COR-L47 (cell line): ENCODE measurements at regions not wholly inside any gene's neighbourhood (a gene's known extent, or its start where the extent isn't known, plus 50 kb on each side); places are given as distances from the start of the nearest gene placed in this dataset.
A peak's percentile ranks its signal among the peaks of the same experiment; 100 is the strongest.
"Not testable (repeated sequence)": the region's sequence is repeated elsewhere in the genome, so short reads cannot be mapped to it uniquely, and the experiment has no call there.

Experiments used
- DNase-seq: peaks from one replicate; lab custom pipeline; 2025; lab: John Stamatoyannopoulos, UW

- DNase-seq: no peak
Observed at GRCh38 chr21:27769763-27770162, 802.9 kb upstream of the ADAMTS5 start.

DNA sequence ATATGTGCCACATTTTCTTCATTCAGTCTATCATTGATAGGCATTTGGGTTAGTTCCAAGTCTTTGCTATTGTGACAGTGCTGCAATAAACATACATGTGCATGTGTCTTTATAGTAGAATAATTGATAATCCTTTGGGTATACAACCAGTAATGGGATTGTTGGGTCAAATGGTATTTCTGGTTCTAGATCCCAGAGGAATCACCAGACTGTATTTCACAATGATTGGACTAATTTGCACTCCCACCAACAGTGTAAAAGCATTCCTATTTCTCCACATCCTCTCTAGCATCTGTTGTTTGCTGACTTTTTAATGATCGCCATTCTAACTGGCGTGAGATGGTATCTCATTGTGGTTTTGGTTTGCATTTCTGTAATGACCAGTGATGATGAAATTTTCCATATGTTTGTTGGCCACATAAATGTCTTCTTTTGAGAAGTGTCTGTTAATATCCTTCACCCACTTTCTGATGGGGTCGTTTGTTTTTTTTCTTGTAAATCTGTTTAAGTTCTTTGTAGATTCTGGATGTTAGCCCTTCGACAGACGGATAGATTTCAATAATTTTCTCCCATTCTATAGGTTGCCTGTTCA lies 801.3 kb upstream of the ADAMTS5 start:
- not testable (repeated sequence) for DNase-seq

- DNase-seq: no peak
Observed at GRCh38 chr21:27764056-27764455, 797.2 kb upstream of the ADAMTS5 start.

DNA sequence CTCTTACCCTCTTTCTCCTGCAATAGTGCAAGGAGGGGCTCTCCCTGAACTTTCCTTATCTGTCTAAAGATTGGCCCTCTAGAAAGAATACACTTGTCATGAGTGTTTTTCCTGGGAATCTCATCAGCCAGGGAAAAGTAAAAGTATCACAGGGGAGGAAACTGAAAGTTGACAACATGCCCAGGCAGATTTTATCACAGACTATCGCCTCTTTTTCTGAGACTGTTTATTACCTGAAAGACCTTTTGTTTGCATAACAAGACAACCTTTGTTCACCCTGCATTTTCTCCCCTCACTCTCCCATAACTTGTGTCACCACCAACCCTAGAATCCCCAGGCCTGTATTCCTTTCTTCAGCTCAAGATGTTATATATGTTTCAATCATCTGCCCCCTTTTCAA lies 794.7 kb upstream of the ADAMTS5 start:
- DNase-seq: no peak

GRCh38 chr21:27759820-27760219 lies 792.9 kb upstream of the ADAMTS5 start:
- no peak for DNase-seq

DNA sequence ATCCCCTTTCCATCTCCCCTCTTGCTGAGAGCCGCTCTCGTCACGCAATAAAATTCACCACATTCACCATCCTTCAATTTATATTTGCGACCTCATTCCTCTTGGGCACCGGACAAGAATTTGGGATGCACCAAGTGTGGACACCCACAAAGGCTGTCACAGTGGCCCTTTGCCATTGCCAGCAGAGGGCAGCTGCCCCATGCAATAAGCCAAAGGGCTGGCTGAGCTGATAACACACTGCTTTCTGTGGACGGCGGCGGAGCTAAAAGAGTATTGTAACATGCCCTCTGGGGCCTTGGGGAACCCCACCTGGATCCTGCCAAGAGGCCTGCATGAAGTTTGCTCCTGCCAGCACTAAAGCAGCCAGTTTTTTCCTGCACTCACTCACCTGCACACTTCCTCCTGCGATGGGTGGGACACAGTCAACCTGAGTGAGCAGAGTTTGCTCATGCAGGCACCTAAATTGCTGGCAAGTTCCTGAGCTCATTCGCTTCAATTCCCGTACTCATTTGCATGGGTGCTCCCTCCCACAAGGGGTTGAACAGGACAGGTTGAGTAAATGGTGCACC lies 792.3 kb upstream of the ADAMTS5 start:
- no peak for DNase-seq

GRCh38 chr21:27756191-27756590 lies 789.3 kb upstream of the ADAMTS5 start:
- no peak for DNase-seq

- DNase-seq: no peak
Observed at GRCh38 chr21:27743971-27744564, 777.2 kb upstream of the ADAMTS5 start.

DNA sequence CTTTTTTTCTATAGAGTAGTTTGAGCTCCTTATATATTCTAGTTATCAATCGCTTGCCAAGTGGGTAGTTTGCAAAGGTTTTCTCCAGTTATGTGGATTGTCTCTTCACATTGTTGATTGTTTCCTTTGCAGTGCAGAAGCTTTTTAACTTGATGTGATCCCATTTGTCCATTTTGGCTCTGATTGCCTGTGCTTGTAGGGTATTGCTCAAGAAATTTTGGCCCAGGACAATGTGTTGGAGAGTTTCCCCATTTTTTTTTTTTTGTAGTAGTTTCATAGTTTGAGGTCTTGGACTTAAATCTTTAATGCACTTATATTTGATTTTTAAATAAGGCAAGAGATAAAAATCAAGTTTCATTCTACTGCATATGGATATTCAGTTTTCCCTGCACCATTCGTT lies 774.8 kb upstream of the ADAMTS5 start:
- no peak for DNase-seq

DNA sequence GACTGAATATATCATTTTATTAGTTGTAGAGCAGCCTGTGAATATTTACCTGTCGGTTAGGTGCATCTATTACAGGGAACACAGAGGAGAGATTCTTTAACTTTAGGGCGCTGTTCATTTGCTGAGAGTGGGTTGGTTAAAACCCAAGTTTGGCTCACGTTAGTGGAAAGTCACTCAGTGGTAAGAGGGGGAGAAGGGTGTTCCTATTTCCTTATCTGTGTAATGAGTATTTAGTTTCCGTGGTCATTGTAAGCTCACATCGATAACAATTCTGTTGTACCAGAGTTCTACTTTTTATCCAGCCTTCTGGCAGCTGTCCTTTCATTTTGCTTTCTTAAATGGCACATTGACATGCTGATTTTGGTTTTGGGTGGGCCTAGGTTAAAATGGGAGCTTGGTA lies 773.2 kb upstream of the ADAMTS5 start:
- DNase-seq: no peak

DNA sequence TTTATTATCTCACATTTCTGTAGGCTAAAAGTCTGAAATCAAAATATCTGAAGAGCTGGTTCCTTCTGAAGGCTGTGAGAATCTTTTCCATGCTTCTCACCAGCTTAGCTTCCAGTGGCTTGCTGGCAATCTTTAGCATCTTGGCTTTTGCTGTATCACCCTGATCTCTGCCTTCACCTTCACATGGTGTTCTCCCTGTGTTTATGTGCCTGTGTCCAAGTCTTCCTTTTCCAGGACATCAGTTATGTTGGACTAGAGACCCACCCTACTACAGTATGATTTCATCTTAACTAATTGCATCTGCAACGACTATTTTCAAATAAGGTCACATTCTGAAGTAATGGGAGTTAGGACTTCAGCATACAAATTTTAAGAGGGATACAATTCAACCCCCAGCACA lies 772.3 kb upstream of the ADAMTS5 start:
- DNase-seq: no peak

- no peak for DNase-seq
Observed at GRCh38 chr21:27735699-27736098, 768.8 kb upstream of the ADAMTS5 start.

GRCh38 chr21:27734146-27734545 lies 767.3 kb upstream of the ADAMTS5 start:
- DNase-seq: no peak

DNA sequence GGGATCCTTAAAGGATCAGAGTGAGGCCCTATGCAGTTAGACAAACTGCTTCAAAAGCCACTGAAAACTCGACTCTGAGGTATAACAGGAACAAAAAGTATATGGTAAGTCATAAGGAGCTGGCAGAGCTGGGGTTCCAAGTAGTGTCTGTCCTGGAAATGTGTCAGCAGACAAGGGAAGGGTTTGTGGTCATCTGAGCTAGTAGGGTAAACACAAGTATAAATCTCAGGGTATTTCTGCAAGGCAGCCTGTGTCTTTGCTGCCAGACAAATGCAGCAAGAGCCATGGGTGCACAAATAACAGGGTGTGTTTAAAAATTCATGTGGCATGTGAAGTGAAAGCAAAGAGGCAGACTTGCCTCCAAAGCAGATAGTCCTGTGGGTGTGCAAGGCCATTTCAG lies 759.0 kb upstream of the ADAMTS5 start:
- DNase-seq: no peak

DNA sequence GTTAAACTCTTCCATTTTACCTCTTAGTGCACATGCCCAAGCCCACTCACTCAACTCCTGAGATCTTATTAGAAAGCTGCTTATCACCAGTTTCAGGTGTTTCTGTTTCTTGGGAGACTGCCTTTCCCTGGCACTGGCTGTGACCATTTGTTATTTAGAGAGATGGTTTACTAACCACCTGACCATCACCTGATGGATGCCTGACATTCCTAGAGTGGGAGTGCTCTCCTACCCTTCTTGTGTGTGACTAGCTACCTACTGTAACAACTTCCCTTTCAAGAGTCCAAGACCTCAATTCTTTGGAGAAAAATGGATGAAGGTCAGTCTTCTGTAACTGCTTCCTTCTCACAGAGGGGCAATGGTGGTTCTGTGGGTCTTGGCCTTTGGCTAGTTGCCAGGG lies 755.2 kb upstream of the ADAMTS5 start:
- DNase-seq: no peak

DNA sequence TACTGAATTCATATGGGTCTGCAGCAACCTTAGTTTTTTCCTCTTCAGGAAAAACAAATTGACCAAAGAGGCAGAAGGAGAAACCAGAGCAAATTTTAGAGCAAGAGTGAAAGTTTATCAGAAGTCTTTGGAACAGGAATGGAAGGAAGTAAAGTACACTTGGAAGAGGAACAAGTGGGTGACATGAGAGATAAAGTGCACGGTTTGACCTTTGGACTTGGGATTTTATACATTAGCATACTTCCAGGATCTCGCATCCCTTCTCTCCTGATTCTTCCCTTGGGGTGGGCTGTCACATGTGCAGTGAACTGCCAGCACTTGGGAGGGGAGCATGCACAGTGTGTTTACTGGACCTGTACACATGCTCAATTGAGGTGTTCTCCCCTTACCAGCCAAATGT lies 754.8 kb upstream of the ADAMTS5 start:
- DNase-seq: no peak

- DNase-seq: no peak
Observed at GRCh38 chr21:27719226-27719625, 752.3 kb upstream of the ADAMTS5 start.

DNA sequence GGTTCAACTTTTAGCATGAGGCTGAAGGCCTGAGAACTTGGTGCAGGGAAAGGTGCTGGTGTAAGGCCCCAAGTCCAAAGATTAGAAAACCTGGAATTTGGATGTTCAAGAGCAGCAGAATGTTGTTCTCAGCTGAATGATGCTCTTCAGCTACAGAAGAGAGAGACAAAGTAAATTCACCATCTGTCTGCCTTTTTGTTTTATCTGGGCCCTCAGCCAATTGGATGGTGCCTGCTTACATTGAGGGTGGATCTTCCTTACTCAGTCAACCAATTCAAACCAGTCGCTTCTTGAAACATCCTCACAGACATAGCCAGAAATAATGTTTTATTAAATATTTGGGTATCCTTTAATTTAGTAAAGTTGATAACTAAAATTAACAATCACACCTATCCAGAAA lies 748.2 kb upstream of the ADAMTS5 start:
- DNase-seq: no peak

DNA sequence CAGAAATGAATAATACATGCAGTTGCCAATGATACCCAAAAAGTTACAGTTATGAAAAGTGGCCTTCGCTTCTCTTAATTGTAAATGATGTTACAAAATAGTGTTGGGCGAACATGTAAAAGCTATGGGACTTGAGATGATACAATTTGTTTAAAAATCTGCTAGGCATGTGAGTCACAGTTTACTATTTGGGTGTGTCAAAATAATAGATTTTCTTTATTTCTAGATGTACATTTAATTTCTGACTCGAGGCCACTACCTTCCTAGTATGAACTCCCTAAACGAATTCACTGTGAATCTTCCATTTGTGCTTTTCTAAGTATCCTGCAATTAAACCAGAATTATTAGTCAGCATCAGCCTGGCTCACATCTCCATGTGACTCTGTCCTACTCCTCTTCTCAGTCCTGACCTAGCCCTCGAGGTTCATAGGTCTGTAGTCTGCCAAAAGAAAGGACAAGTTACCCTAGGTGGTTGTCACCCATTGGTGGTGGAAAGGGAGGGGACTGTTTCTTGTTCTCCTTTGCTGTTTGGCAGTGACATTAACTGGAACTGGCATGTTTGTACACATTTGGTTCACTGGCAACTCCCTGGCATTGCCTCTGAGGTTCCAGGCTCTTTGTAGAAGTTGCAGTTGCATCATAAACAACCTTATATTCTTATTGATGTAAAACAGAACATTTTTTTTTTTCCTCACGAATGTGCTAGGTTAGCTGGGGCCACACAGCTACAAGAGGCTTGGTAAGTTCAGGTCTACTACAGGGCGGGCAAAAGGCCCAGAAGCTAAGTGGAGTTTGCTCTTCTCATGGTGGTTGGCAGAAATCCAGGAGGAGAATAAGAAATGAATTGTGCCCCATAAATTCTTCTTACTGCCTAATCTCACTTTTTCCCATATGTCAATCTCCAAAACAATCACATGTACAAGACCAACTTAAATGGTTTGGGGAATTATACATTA lies 746.5 kb upstream of the ADAMTS5 start:
- no peak for DNase-seq

DNA sequence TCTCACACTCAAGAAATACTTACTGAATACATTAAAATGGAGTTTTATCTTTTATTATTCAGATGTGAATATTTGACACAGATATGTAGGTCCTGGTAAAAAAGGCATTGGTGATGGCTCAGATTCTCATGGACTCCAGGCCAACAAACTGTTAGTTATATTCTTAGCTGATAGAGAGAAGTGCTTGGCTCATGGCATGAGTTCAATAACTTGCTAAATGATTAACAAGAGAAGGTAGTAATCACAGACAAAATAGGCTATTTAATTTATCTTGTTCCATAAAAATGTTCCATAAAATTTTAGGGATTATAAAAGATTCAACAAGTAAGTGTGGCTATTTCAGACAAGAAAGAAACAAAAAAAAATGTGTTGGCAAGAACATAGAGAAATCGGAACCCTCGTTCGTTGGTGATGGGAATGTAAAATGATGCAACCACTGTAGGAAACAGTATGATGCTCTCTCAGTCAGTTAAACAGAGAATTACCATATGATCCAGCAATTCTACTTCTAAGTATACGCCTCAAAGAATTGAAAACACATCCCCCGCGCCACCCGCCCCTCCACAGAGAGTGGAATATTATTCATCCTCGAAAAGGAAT lies 737.8 kb upstream of the ADAMTS5 start:
- DNase-seq: no peak

DNA sequence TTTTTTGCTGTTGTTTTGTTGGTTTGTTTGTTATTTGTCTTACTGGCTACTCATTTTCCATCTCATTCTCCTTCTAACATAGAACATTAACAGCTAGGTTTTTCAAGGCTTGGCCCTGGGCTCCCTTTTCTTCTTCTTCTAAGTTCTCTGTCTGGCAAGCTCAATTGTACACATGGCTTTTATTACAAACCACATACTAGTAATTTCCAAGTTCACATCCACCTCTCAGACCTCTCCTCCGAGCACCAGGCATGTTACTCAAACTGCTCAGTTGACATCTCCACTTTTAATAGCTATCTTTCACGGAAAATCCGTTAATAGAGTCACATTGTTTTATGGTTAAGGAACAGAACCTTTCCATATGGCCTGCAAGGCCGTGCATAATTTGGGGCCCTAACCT lies 736.9 kb upstream of the ADAMTS5 start:
- DNase-seq: no peak

DNA sequence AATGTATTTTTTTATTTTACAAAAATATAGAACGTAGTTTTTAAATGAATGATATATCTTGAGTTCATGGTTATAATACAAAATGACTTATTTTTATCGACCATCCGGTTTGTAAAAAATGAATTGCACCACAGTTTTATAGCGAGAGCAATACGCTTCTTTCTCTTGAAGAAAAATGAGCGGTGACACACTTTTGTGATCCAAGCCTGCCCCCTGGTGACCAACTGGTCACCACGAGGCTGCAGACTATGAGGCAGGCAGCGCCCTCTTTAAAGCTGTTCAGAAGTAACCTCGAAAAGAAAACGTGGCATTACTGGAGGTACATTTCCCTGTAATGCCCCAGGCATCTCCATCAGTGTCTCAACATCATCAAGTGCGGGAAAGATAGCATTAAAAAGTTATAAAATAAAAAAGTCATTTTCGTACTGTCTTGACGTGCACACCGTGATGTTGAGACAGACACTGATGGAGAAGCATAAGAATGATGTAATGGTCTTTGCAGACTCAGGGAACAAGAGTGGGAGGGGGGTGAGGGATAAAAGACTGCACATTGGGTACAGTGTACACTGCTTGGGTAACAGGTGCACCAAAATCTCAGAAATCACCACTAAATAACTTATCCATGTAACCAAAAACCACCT lies 734.2 kb upstream of the ADAMTS5 start:
- DNase-seq: peak; percentile 75
